ENCODE measurements at regions not wholly inside any gene's neighbourhood (a gene's known extent, or its start where the extent isn't known, plus 50 kb on each side); places are given as distances from the start of the nearest gene placed in this dataset.

- Histone ChIP-seq H3K4me3 (ENCODE audit: low read depth, low read length) (no peak overlapping the region), H3K27me3 (ENCODE audit: control insufficient read depth, insufficient read depth, low read length) (no peaks in the 10 kb centered on the region), H3K36me3 (ENCODE audit: control insufficient read depth, insufficient read depth, low read length) (no peaks in the 10 kb centered on the region)
- DNase-seq (ENCODE audit: low read depth): no peak
- CTCF ChIA-PET: no interaction called here
- POLR2A ChIA-PET: no interaction called here
- no peak for TF ChIP-seq CTCF (IDR thresholded peaks at IDR 0.05; ENCODE audit: insufficient read depth, low read depth, low read length)
Observed at GRCh38 chr12:125451408-125451807, 386.2 kb downstream of the AACS start.

GRCh38 chr12:125453751-125454150 is 388.5 kb downstream of the AACS start:
- no peak for TF ChIP-seq CTCF (IDR thresholded peaks at IDR 0.05; ENCODE audit: insufficient read depth, low read depth, low read length)
- POLR2A ChIA-PET: no interaction called here

GRCh38 chr12:125454291-125454690 is 389.1 kb downstream of the AACS start:
- Histone ChIP-seq H3K27me3 (ENCODE audit: control insufficient read depth, insufficient read depth, low read length) (no peaks in the 10 kb centered on the region), H3K36me3 (ENCODE audit: control insufficient read depth, insufficient read depth, low read length) (no peaks in the 10 kb centered on the region), H3K4me3 (ENCODE audit: low read depth, low read length) (no peak overlapping the region)
- no peak for TF ChIP-seq CTCF (IDR thresholded peaks at IDR 0.05; ENCODE audit: insufficient read depth, low read depth, low read length)
- ChIA-PET POLR2A (no interaction called here), CTCF (no interaction called here)
- no peak for DNase-seq (ENCODE audit: low read depth)

More at GRCh38 chr12:125453751-125454150, 388.5 kb downstream of the AACS start:
- Histone ChIP-seq H3K4me3 (ENCODE audit: low read depth, low read length) (no peak overlapping the region), H3K36me3 (ENCODE audit: control insufficient read depth, insufficient read depth, low read length) (no peaks in the 10 kb centered on the region), H3K27me3 (ENCODE audit: control insufficient read depth, insufficient read depth, low read length) (no peaks in the 10 kb centered on the region)
- CTCF ChIA-PET: no interaction called here
- DNase-seq (ENCODE audit: low read depth): no peak

GRCh38 chr12:125454786-125455480 is 389.7 kb downstream of the AACS start:
- Histone ChIP-seq H3K36me3 (ENCODE audit: control insufficient read depth, insufficient read depth, low read length) (no peaks in the 10 kb centered on the region), H3K4me3 (ENCODE audit: low read depth, low read length) (no peak overlapping the region), H3K27me3 (ENCODE audit: control insufficient read depth, insufficient read depth, low read length) (no peaks in the 10 kb centered on the region)
- POLR2A ChIA-PET: no interaction called here
- CTCF ChIA-PET: no interaction called here
- TF ChIP-seq CTCF (IDR thresholded peaks at IDR 0.05; ENCODE audit: insufficient read depth, low read depth, low read length): no peak
- DNase-seq (ENCODE audit: low read depth): no peak

GRCh38 chr12:125455556-125455955 is 390.3 kb downstream of the AACS start:
- Histone ChIP-seq H3K27me3 (ENCODE audit: control insufficient read depth, insufficient read depth, low read length) (no peaks in the 10 kb centered on the region), H3K36me3 (ENCODE audit: control insufficient read depth, insufficient read depth, low read length) (no peaks in the 10 kb centered on the region), H3K4me3 (ENCODE audit: low read depth, low read length) (no peak overlapping the region)
- POLR2A ChIA-PET: no interaction called here
- CTCF ChIA-PET: no interaction called here
- TF ChIP-seq CTCF (IDR thresholded peaks at IDR 0.05; ENCODE audit: insufficient read depth, low read depth, low read length): no peak
- no peak for DNase-seq (ENCODE audit: low read depth)
